ENCODE measurements at regions not wholly inside any gene's neighbourhood (a gene's known extent, or its start where the extent isn't known, plus 50 kb on each side); places are given as distances from the start of the nearest gene placed in this dataset.
"Not testable (repeated sequence)": the region's sequence is repeated elsewhere in the genome, so short reads cannot be mapped to it uniquely, and the experiment has no call there.

GRCh38 chr7:113321201-113321600 lies 202.8 kb upstream of the SMIM30 start:
- H3K9me3 Mint-ChIP-seq, result no peaks in the 10 kb centered on the region
- no peaks in the 10 kb centered on the region for H3K36me3 Mint-ChIP-seq
- H3K27me3 Mint-ChIP-seq, result no peaks in the 10 kb centered on the region
- no peak overlapping the region for H3K27ac Mint-ChIP-seq
- no peak overlapping the region for H3K4me3 Mint-ChIP-seq
- no peaks in the 10 kb centered on the region for H3K4me1 Mint-ChIP-seq

- Mint-ChIP-seq H3K27me3 (no peaks in the 10 kb centered on the region), H3K36me3 (no peaks in the 10 kb centered on the region), H3K4me3 (no peak overlapping the region), H3K9me3 (no peaks in the 10 kb centered on the region), H3K4me1 (no peaks in the 10 kb centered on the region), H3K27ac (no peak overlapping the region)
Measured at GRCh38 chr7:113320419-113320818, 202.1 kb upstream of the SMIM30 start.

DNA sequence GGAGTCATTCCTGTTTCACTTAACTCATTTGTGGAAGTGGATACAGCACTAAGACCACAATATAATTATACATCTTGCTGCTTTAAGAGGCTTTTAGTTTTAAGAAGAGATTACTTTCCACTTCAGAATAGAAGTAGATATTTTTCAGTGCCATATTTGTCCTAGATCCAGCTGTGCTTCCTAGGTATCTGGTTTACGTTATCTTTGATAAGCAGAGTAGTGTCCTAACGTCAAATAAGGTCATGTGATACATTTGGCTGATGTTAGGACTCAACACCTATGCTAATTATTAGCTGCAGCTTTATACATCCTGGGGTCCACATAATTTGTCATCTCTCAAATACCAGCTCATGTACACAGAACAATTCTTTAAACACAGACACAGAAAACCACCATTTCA lies 196.2 kb upstream of the SMIM30 start:
- H3K27ac Mint-ChIP-seq, result no peak overlapping the region
- no peaks in the 10 kb centered on the region for H3K4me1 Mint-ChIP-seq
- H3K9me3 Mint-ChIP-seq, result peaks cover 4% of the 10 kb centered on the region
- H3K4me3 Mint-ChIP-seq, result no peak overlapping the region
- no peaks in the 10 kb centered on the region for H3K36me3 Mint-ChIP-seq
- H3K27me3 Mint-ChIP-seq, result no peaks in the 10 kb centered on the region

DNA sequence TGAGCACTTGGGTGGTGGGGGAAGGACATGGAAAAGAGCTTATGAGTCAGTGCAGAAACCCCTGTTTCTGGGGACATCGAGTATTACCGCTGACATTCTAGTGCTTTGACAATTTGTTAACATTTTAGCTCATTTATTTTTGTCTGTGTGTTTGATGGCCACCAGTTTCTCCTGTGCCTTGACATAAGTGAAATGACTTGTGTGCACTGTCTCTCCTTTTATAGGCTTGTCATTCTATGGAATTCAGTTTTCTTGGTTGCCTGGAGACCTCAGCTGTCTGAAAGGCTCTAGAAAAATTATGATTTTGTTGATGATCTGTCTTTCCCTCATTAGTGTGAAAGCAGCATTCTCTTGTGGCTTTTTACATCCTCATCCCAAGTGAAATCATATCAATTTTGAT lies 190.0 kb upstream of the SMIM30 start:
- Mint-ChIP-seq H3K9me3 (peaks cover 10% of the 10 kb centered on the region), H3K4me3 (no peak overlapping the region), H3K27ac (no peak overlapping the region), H3K36me3 (no peaks in the 10 kb centered on the region), H3K27me3 (no peaks in the 10 kb centered on the region), H3K4me1 (no peaks in the 10 kb centered on the region)

DNA sequence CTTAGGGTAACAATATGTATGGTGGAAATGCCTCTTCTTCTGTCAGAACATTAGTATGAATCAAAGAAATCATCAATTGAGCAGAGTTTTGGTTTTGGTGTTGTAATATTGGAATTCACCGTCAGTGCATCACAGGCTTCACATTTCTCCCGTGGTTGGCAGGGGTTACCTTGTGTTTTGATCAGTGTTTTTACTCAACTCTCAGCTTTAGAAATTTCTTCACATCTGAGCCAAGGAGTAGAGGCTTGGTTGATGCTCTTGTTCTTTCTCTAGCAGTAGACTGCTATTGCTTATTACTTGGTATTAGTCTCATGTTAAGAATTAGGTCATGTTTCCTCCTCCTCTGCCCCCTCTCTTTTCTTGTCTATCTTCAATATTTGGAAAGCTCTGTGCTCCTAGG lies 188.8 kb upstream of the SMIM30 start:
- Mint-ChIP-seq H3K4me3 (no peak overlapping the region), H3K27ac (no peak overlapping the region), H3K4me1 (no peaks in the 10 kb centered on the region)

DNA sequence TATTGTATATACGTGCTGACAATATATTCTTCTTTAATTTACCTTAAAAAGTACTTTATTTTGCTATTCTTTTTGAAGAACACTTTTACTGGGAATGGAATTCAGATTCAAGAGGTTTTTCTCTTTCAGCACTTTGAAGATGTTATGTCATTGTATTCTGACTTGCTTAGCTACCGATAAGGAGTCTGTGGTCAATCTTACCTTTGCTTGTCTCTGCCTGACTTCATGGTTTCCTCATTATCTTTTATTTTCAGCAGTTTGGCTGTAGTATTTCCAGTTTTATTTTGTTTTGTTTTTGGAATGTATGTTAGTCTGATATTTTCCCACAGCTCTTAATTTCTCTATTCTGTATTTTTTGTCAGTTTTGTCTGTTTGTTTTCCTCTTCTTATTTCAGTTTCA lies 187.9 kb upstream of the SMIM30 start:
- no peak overlapping the region for H3K27ac Mint-ChIP-seq
- no peaks in the 10 kb centered on the region for H3K27me3 Mint-ChIP-seq

More for the DNA sequence above, 188.8 kb upstream of the SMIM30 start:
- H3K36me3 Mint-ChIP-seq, result no peaks in the 10 kb centered on the region
- H3K9me3 Mint-ChIP-seq, result peaks cover 10% of the 10 kb centered on the region
- H3K27me3 Mint-ChIP-seq, result no peaks in the 10 kb centered on the region

GRCh38 chr7:113304104-113304503 lies 185.8 kb upstream of the SMIM30 start:
- Mint-ChIP-seq H3K9me3 (peaks cover 6% of the 10 kb centered on the region), H3K27me3 (no peaks in the 10 kb centered on the region), H3K36me3 (no peaks in the 10 kb centered on the region), H3K27ac (no peak overlapping the region), H3K4me3 (no peak overlapping the region), H3K4me1 (no peaks in the 10 kb centered on the region)

More for the DNA sequence above, 187.9 kb upstream of the SMIM30 start:
- Mint-ChIP-seq H3K36me3 (no peaks in the 10 kb centered on the region), H3K9me3 (peaks cover 10% of the 10 kb centered on the region), H3K4me3 (no peak overlapping the region), H3K4me1 (no peaks in the 10 kb centered on the region)

- not testable (repeated sequence) for H3K4me1 Mint-ChIP-seq, H3K27ac Mint-ChIP-seq, H3K4me3 Mint-ChIP-seq, H3K36me3 Mint-ChIP-seq, H3K9me3 Mint-ChIP-seq, H3K27me3 Mint-ChIP-seq
Measured at GRCh38 chr7:113303388-113303787, 185.0 kb upstream of the SMIM30 start.

GRCh38 chr7:113301983-113302382 lies 183.6 kb upstream of the SMIM30 start:
- Mint-ChIP-seq H3K27me3 (no peaks in the 10 kb centered on the region), H3K9me3 (peaks cover 6% of the 10 kb centered on the region), H3K36me3 (no peaks in the 10 kb centered on the region), H3K4me1 (no peaks in the 10 kb centered on the region), H3K27ac (no peak overlapping the region), H3K4me3 (no peak overlapping the region)

DNA sequence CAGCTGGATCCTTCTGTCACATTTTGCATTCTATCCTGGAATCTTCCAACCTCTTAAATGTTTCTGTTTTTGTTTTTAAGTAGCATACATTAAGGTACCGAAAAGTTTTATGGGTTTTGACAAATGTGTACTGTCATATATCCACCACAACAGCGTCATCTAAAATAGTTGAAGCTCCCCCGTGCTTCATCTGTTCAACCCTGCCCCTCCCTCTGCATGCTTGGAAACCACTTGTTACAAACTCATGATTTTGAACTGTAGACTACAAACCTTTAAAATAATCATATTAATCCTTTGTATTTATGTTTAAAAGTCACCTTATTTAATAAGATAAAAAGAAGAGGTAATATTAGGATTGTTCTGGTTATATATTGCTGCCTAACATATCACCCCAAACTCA lies 182.8 kb upstream of the SMIM30 start:
- Mint-ChIP-seq H3K9me3 (peaks cover 6% of the 10 kb centered on the region), H3K27me3 (no peaks in the 10 kb centered on the region), H3K4me3 (no peak overlapping the region), H3K27ac (no peak overlapping the region), H3K4me1 (no peaks in the 10 kb centered on the region), H3K36me3 (no peaks in the 10 kb centered on the region)

- Mint-ChIP-seq H3K27me3 (no peaks in the 10 kb centered on the region), H3K9me3 (no peaks in the 10 kb centered on the region), H3K27ac (no peak overlapping the region), H3K36me3 (no peaks in the 10 kb centered on the region), H3K4me3 (no peak overlapping the region), H3K4me1 (no peaks in the 10 kb centered on the region)
Measured at GRCh38 chr7:113299748-113300147, 181.4 kb upstream of the SMIM30 start.

- Mint-ChIP-seq H3K27ac (peak overlapping the region; percentile 48), H3K36me3 (no peaks in the 10 kb centered on the region), H3K9me3 (no peaks in the 10 kb centered on the region), H3K4me1 (no peaks in the 10 kb centered on the region), H3K27me3 (no peaks in the 10 kb centered on the region), H3K4me3 (no peak overlapping the region)
Measured at GRCh38 chr7:113298501-113298900, 180.1 kb upstream of the SMIM30 start.

- Mint-ChIP-seq H3K27me3 (no peaks in the 10 kb centered on the region), H3K4me1 (no peaks in the 10 kb centered on the region), H3K27ac (no peak overlapping the region), H3K9me3 (no peaks in the 10 kb centered on the region), H3K4me3 (no peak overlapping the region), H3K36me3 (no peaks in the 10 kb centered on the region)
Measured at GRCh38 chr7:113294750-113295149, 176.4 kb upstream of the SMIM30 start.

DNA sequence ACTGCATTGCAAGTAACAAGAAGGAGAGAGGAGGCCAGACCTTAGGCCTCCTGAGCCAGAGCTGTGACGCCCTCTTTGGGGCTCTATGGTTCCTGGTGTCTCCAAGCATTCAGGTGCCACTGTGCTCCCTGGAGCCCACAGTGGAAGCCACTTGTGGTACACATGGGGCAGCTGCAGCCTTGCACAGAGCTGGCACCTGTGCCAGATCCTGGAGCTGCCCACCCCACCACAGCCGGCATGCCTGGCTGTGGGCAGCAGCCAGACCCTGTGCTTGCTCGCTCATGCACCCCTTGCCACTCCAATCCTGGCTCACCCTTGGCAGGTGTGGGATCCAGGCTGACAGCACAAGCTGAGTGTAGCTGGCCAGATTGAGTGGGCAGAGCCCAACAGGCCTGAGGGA lies 173.8 kb upstream of the SMIM30 start:
- Mint-ChIP-seq H3K27ac (no peak overlapping the region), H3K4me1 (no peaks in the 10 kb centered on the region), H3K27me3 (no peaks in the 10 kb centered on the region), H3K4me3 (no peak overlapping the region), H3K9me3 (no peaks in the 10 kb centered on the region), H3K36me3 (no peaks in the 10 kb centered on the region)

- no peaks in the 10 kb centered on the region for H3K36me3 Mint-ChIP-seq
- no peaks in the 10 kb centered on the region for H3K27me3 Mint-ChIP-seq
Measured at GRCh38 chr7:113291058-113291457, 172.7 kb upstream of the SMIM30 start.

GRCh38 chr7:113289140-113289740 lies 170.9 kb upstream of the SMIM30 start:
- H3K4me1 Mint-ChIP-seq, result no peaks in the 10 kb centered on the region
- no peak overlapping the region for H3K27ac Mint-ChIP-seq
- no peak overlapping the region for H3K4me3 Mint-ChIP-seq
- H3K9me3 Mint-ChIP-seq, result no peaks in the 10 kb centered on the region
- no peaks in the 10 kb centered on the region for H3K36me3 Mint-ChIP-seq
- no peaks in the 10 kb centered on the region for H3K27me3 Mint-ChIP-seq

More at GRCh38 chr7:113291058-113291457, 172.7 kb upstream of the SMIM30 start:
- Mint-ChIP-seq H3K9me3 (no peaks in the 10 kb centered on the region), H3K4me3 (no peak overlapping the region), H3K27ac (no peak overlapping the region), H3K4me1 (no peaks in the 10 kb centered on the region)

DNA sequence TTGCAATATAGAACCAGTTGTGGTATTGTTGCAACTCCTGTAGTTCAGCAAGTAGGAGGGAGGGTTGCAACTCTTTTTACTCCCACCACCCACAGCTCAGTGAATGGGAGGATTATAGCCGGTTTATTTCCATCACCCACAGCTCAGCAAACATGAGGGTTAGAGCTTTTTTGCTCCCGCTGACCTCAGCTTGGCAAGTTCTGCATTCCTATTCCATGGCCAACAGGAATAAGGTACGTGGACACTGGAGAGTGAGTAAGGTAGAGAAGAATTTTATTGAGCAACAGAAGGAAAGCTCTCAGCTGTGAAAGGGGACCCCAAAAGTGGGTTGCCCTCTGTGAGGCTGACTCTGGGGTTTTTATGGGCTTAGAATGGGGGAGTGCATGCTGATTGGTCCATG lies 167.1 kb upstream of the SMIM30 start:
- H3K36me3 Mint-ChIP-seq, result no peaks in the 10 kb centered on the region
- H3K4me1 Mint-ChIP-seq, result no peaks in the 10 kb centered on the region
- peaks cover 3% of the 10 kb centered on the region for H3K27me3 Mint-ChIP-seq
- no peak overlapping the region for H3K4me3 Mint-ChIP-seq
- peaks cover 6% of the 10 kb centered on the region for H3K9me3 Mint-ChIP-seq
- H3K27ac Mint-ChIP-seq, result no peak overlapping the region

All from activated naive CD4-positive, alpha-beta T cell treated with anti-CD3 and anti-CD28 coated beads, Interleukin-2, amount 50 U/mL, for 24 hours (primary cell).